ENCODE measurements at regions not wholly inside any gene's neighbourhood (a gene's known extent, or its start where the extent isn't known, plus 50 kb on each side); places are given as distances from the start of the nearest gene placed in this dataset.
"Not testable (repeated sequence)": the region's sequence is repeated elsewhere in the genome, so short reads cannot be mapped to it uniquely, and the experiment has no call there.

GRCh38 chr12:67072281-67072680 lies 196.9 kb upstream of the CAND1 start:
- Mint-ChIP-seq H3K4me1 (peaks cover 16 to 22% (median 18%) of the 10 kb centered on the region in 3 donors), H3K27me3 (peaks cover 31 to 50% of the 10 kb centered on the region in 2 donors)
- H3K27ac ChIP-seq (ENCODE audit: low read depth, low read length); DNase-seq; H3K9me3 ChIP-seq (ENCODE audit: low read length); H3K27me3 ChIP-seq (ENCODE audit: insufficient read depth, low read length, poor library complexity, severe bottlenecking); H3K36me3 ChIP-seq (ENCODE audit: insufficient read depth, low read length); H3K4me1 ChIP-seq (ENCODE audit: insufficient read depth, low read length); H3K36me3 Mint-ChIP-seq; H3K4me3 ChIP-seq (ENCODE audit: low read length); H3K4me3 Mint-ChIP-seq; H3K27ac Mint-ChIP-seq; CTCF ChIA-PET; POLR2A ChIA-PET; H3K9me3 Mint-ChIP-seq: not testable (repeated sequence)

- Mint-ChIP-seq H3K36me3 (no peaks in the 10 kb centered on the region), H3K27ac (no peak overlapping the region), H3K4me1 (peaks cover 8 to 12% (median 11%) of the 10 kb centered on the region in 3 donors), H3K9me3 (no peaks in the 10 kb centered on the region), H3K27me3 (peaks cover 22 to 40% of the 10 kb centered on the region in 2 donors), H3K4me3 (no peak overlapping the region)
- Histone ChIP-seq H3K4me1 (ENCODE audit: insufficient read depth, low read length) (no peaks in the 10 kb centered on the region), H3K27ac (ENCODE audit: low read depth, low read length) (no peak overlapping the region), H3K27me3 (ENCODE audit: insufficient read depth, low read length, poor library complexity, severe bottlenecking) (peaks cover 9% of the 10 kb centered on the region), H3K36me3 (ENCODE audit: insufficient read depth, low read length) (no peaks in the 10 kb centered on the region), H3K9me3 (ENCODE audit: low read length) (no peaks in the 10 kb centered on the region), H3K4me3 (ENCODE audit: low read length) (no peak overlapping the region)
- ChIA-PET CTCF (no interaction called here), POLR2A (no interaction called here)
- no peak for DNase-seq
These were observed 195.8 kb upstream of the CAND1 start for GRCh38 chr12:67073336-67073735.

- no peak for DNase-seq
- no peak overlapping the region for H3K4me3 Mint-ChIP-seq
- peaks cover 19 to 35% of the 10 kb centered on the region in 2 donors for H3K27me3 Mint-ChIP-seq
- H3K9me3 ChIP-seq (ENCODE audit: low read length): no peaks in the 10 kb centered on the region
- no peaks in the 10 kb centered on the region for H3K36me3 ChIP-seq (ENCODE audit: insufficient read depth, low read length)
- H3K4me1 ChIP-seq (ENCODE audit: insufficient read depth, low read length): no peaks in the 10 kb centered on the region
- no peak overlapping the region for H3K4me3 ChIP-seq (ENCODE audit: low read length)
- peaks cover 9% of the 10 kb centered on the region for H3K27me3 ChIP-seq (ENCODE audit: insufficient read depth, low read length, poor library complexity, severe bottlenecking)
- no peak overlapping the region for H3K27ac ChIP-seq (ENCODE audit: low read depth, low read length)
- ChIA-PET POLR2A (no interaction called here), CTCF (no interaction called here)
- no peak overlapping the region for H3K27ac Mint-ChIP-seq
- H3K4me1 Mint-ChIP-seq: peaks cover 6 to 9% (median 6%) of the 10 kb centered on the region in 3 donors
- H3K36me3 Mint-ChIP-seq: no peaks in the 10 kb centered on the region
- H3K9me3 Mint-ChIP-seq: no peaks in the 10 kb centered on the region
These were observed 195.1 kb upstream of the CAND1 start for GRCh38 chr12:67074072-67074471.

- CTCF ChIA-PET: no interaction called here
- H3K27me3 Mint-ChIP-seq: peaks cover 13 to 14% of the 10 kb centered on the region in 2 donors
- no peak overlapping the region for H3K4me3 Mint-ChIP-seq
These were observed 191.5 kb upstream of the CAND1 start for GRCh38 chr12:67077617-67078016.

GRCh38 chr12:67078957-67079356 lies 190.2 kb upstream of the CAND1 start:
- Mint-ChIP-seq H3K36me3 (no peaks in the 10 kb centered on the region), H3K27ac (no peak overlapping the region), H3K9me3 (no peaks in the 10 kb centered on the region), H3K4me1 (no peaks in the 10 kb centered on the region), H3K27me3 (peaks cover 13 to 18% of the 10 kb centered on the region in 2 donors), H3K4me3 (no peak overlapping the region)
- ChIA-PET CTCF (no interaction called here), POLR2A (no interaction called here)
- Histone ChIP-seq H3K4me1 (ENCODE audit: insufficient read depth, low read length) (no peaks in the 10 kb centered on the region), H3K4me3 (ENCODE audit: low read length) (no peak overlapping the region), H3K27me3 (ENCODE audit: insufficient read depth, low read length, poor library complexity, severe bottlenecking) (no peaks in the 10 kb centered on the region), H3K36me3 (ENCODE audit: insufficient read depth, low read length) (no peaks in the 10 kb centered on the region), H3K9me3 (ENCODE audit: low read length) (no peaks in the 10 kb centered on the region), H3K27ac (ENCODE audit: low read depth, low read length) (no peak overlapping the region)
- DNase-seq: no peak

More at GRCh38 chr12:67077617-67078016, 191.5 kb upstream of the CAND1 start:
- H3K9me3 Mint-ChIP-seq: no peaks in the 10 kb centered on the region
- POLR2A ChIA-PET: no interaction called here
- H3K27ac Mint-ChIP-seq: no peak overlapping the region
- Histone ChIP-seq H3K4me3 (ENCODE audit: low read length) (no peak overlapping the region), H3K9me3 (ENCODE audit: low read length) (no peaks in the 10 kb centered on the region), H3K36me3 (ENCODE audit: insufficient read depth, low read length) (no peaks in the 10 kb centered on the region), H3K27me3 (ENCODE audit: insufficient read depth, low read length, poor library complexity, severe bottlenecking) (no peaks in the 10 kb centered on the region), H3K4me1 (ENCODE audit: insufficient read depth, low read length) (no peaks in the 10 kb centered on the region), H3K27ac (ENCODE audit: low read depth, low read length) (no peak overlapping the region)
- DNase-seq: no peak
- no peaks in the 10 kb centered on the region for H3K4me1 Mint-ChIP-seq
- no peaks in the 10 kb centered on the region for H3K36me3 Mint-ChIP-seq

- Mint-ChIP-seq H3K36me3 (no peaks in the 10 kb centered on the region), H3K4me1 (no peaks in the 10 kb centered on the region), H3K27ac (no peak overlapping the region), H3K9me3 (no peaks in the 10 kb centered on the region), H3K27me3 (peaks cover 18 to 23% of the 10 kb centered on the region in 2 donors), H3K4me3 (no peak overlapping the region)
- no peak overlapping the region for H3K27ac ChIP-seq (ENCODE audit: low read depth, low read length)
- H3K4me1 ChIP-seq (ENCODE audit: insufficient read depth, low read length): no peaks in the 10 kb centered on the region
- H3K36me3 ChIP-seq (ENCODE audit: insufficient read depth, low read length): no peaks in the 10 kb centered on the region
- no peak overlapping the region for H3K4me3 ChIP-seq (ENCODE audit: low read length)
- H3K9me3 ChIP-seq (ENCODE audit: low read length): no peaks in the 10 kb centered on the region
- no peak for DNase-seq
- CTCF ChIA-PET: no interaction called here
- no peaks in the 10 kb centered on the region for H3K27me3 ChIP-seq (ENCODE audit: insufficient read depth, low read length, poor library complexity, severe bottlenecking)
- POLR2A ChIA-PET: no interaction called here
These were observed 188.5 kb upstream of the CAND1 start for GRCh38 chr12:67080637-67081036.

- no peak overlapping the region for H3K4me3 ChIP-seq (ENCODE audit: low read length)
- H3K27me3 ChIP-seq (ENCODE audit: insufficient read depth, low read length, poor library complexity, severe bottlenecking): no peaks in the 10 kb centered on the region
- no peaks in the 10 kb centered on the region for H3K4me1 ChIP-seq (ENCODE audit: insufficient read depth, low read length)
- no peak overlapping the region for H3K27ac ChIP-seq (ENCODE audit: low read depth, low read length)
- no peak overlapping the region for H3K27ac Mint-ChIP-seq
- H3K36me3 Mint-ChIP-seq: no peaks in the 10 kb centered on the region
- no peaks in the 10 kb centered on the region for H3K9me3 Mint-ChIP-seq
- H3K4me1 Mint-ChIP-seq: no peaks in the 10 kb centered on the region
- no peaks in the 10 kb centered on the region for H3K36me3 ChIP-seq (ENCODE audit: insufficient read depth, low read length)
- DNase-seq: no peak
- ChIA-PET POLR2A (no interaction called here), CTCF (no interaction called here)
- peaks cover 18 to 26% of the 10 kb centered on the region in 2 donors for H3K27me3 Mint-ChIP-seq
- H3K9me3 ChIP-seq (ENCODE audit: low read length): no peaks in the 10 kb centered on the region
- no peak overlapping the region for H3K4me3 Mint-ChIP-seq
These were observed 186.9 kb upstream of the CAND1 start for GRCh38 chr12:67082221-67082620.

- no peak overlapping the region for H3K27ac Mint-ChIP-seq
These were observed 183.5 kb upstream of the CAND1 start for GRCh38 chr12:67085699-67086098.

GRCh38 chr12:67086116-67086515 lies 183.0 kb upstream of the CAND1 start:
- Histone ChIP-seq H3K36me3 (ENCODE audit: insufficient read depth, low read length) (no peaks in the 10 kb centered on the region), H3K4me1 (ENCODE audit: insufficient read depth, low read length) (no peaks in the 10 kb centered on the region), H3K4me3 (ENCODE audit: low read length) (no peak overlapping the region), H3K27ac (ENCODE audit: low read depth, low read length) (no peak overlapping the region), H3K27me3 (ENCODE audit: insufficient read depth, low read length, poor library complexity, severe bottlenecking) (no peaks in the 10 kb centered on the region), H3K9me3 (ENCODE audit: low read length) (no peaks in the 10 kb centered on the region)
- DNase-seq: no peak
- Mint-ChIP-seq H3K27me3 (peaks cover 21 to 48% of the 10 kb centered on the region in 2 donors), H3K9me3 (no peaks in the 10 kb centered on the region), H3K4me1 (no peaks in the 10 kb centered on the region), H3K4me3 (no peak overlapping the region), H3K27ac (no peak overlapping the region), H3K36me3 (no peaks in the 10 kb centered on the region)
- CTCF ChIA-PET: no interaction called here
- POLR2A ChIA-PET: no interaction called here

More at GRCh38 chr12:67085699-67086098, 183.5 kb upstream of the CAND1 start:
- Mint-ChIP-seq H3K27me3 (peaks cover 21 to 44% of the 10 kb centered on the region in 2 donors), H3K9me3 (no peaks in the 10 kb centered on the region), H3K36me3 (no peaks in the 10 kb centered on the region), H3K4me3 (no peak overlapping the region), H3K4me1 (no peaks in the 10 kb centered on the region)
- ChIA-PET CTCF (no interaction called here), POLR2A (no interaction called here)
- no peaks in the 10 kb centered on the region for H3K4me1 ChIP-seq (ENCODE audit: insufficient read depth, low read length)
- no peak overlapping the region for H3K4me3 ChIP-seq (ENCODE audit: low read length)
- no peaks in the 10 kb centered on the region for H3K9me3 ChIP-seq (ENCODE audit: low read length)
- H3K36me3 ChIP-seq (ENCODE audit: insufficient read depth, low read length): no peaks in the 10 kb centered on the region
- DNase-seq: no peak
- no peak overlapping the region for H3K27ac ChIP-seq (ENCODE audit: low read depth, low read length)
- no peaks in the 10 kb centered on the region for H3K27me3 ChIP-seq (ENCODE audit: insufficient read depth, low read length, poor library complexity, severe bottlenecking)

Data from CD8-positive, alpha-beta memory T cell (primary cell).